ENCODE measurements at regions not wholly inside any gene's neighbourhood (a gene's known extent, or its start where the extent isn't known, plus 50 kb on each side); places are given as distances from the start of the nearest gene placed in this dataset.

DNA sequence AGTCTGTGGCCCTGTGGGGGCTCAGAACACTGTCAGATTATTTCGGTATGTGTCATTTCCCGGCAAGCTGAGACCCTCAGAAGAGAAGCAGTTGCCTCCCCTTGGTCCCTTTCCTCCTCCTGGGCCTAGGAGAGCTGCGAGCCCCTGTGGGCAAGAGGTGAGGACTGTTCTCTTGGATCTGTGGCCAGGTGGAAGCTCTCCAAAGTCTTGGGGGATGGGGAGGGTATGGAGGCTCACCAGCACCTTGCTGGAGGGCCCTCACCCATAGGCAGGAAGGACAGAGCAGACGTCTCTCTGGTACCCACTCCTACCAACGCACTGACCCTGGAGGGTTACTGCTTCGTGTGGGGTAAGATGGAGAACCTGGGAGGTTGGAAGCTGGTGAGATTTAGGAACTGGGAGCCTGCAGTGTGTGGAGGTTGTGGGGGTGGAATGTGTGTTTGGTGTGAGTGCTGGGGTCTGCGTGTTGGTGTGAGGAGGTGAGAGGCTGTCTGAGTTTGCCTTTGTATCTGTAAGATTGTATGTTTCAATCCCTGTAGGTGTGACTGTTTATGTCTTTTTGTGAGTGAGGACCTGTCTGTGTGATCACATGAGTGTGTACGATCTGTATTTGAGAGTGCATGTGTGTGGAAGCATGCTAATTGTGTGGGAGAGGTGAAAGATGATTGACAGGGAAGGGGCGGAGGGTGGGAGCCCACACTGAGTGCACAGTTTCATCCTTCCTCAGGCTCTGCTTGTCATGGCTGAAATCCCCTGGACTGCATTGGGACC is 52.4 kb upstream of the PSD2 start:
- DNase-seq (ENCODE audit: low read depth, low spot score), result no peak
- H3K9me3 ChIP-seq (ENCODE audit: control insufficient read depth, insufficient read depth, low read length), result no peaks in the 10 kb centered on the region; the same call in 1 of the 2 replicates
- ChIA-PET POLR2A (no interaction called here), CTCF (no interaction called here)
- H3K27me3 ChIP-seq (ENCODE audit: control insufficient read depth, insufficient read depth, low read length), result no peaks in the 10 kb centered on the region
- no peak overlapping the region for H3K4me3 ChIP-seq (ENCODE audit: low read depth, low read length)
- H3K27ac ChIP-seq (ENCODE audit: low read depth, low read length), result no peak overlapping the region
- TF ChIP-seq, protein P1, sequence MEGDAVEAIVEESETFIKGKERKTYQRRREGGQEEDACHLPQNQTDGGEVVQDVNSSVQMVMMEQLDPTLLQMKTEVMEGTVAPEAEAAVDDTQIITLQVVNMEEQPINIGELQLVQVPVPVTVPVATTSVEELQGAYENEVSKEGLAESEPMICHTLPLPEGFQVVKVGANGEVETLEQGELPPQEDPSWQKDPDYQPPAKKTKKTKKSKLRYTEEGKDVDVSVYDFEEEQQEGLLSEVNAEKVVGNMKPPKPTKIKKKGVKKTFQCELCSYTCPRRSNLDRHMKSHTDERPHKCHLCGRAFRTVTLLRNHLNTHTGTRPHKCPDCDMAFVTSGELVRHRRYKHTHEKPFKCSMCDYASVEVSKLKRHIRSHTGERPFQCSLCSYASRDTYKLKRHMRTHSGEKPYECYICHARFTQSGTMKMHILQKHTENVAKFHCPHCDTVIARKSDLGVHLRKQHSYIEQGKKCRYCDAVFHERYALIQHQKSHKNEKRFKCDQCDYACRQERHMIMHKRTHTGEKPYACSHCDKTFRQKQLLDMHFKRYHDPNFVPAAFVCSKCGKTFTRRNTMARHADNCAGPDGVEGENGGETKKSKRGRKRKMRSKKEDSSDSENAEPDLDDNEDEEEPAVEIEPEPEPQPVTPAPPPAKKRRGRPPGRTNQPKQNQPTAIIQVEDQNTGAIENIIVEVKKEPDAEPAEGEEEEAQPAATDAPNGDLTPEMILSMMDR (IDR thresholded peaks at IDR 0.05; ENCODE audit: low read depth, low read length), result no peak

DNA sequence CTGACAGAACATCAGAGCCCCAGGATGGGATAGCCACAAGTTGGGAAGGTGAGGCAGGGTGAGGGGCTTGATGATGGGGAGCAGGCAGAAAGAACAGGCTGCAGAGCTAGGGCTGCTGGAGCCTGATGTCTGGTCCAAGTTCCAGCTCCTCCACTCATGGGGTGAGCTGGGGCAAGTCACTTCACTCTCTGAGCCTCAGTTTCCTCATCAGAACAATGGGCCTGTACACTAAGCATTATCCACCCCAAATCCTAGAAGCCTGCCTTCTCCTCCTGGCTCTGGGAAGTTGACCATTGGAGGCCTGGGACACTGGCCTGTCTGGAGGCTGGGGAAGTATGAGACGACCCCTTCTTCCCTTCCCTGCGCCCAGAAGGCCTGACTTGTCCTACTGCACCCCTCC is 51.8 kb upstream of the PSD2 start:
- peaks cover 3% of the 10 kb centered on the region for H3K27me3 ChIP-seq (ENCODE audit: control insufficient read depth, insufficient read depth, low read length)
- H3K4me3 ChIP-seq (ENCODE audit: low read depth, low read length), result no peak overlapping the region
- no peaks in the 10 kb centered on the region; the same call in 1 of the 2 replicates for H3K9me3 ChIP-seq (ENCODE audit: control insufficient read depth, insufficient read depth, low read length)
- H3K27ac ChIP-seq (ENCODE audit: low read depth, low read length), result no peak overlapping the region
- TF ChIP-seq, protein P1 (IDR thresholded peaks at IDR 0.05; ENCODE audit: low read depth, low read length), result no peak
- ChIA-PET POLR2A (no interaction called here), CTCF (interaction anchor here (1.0 kb wide), 1 partner anchor 31 kb away, joined by 4 read pairs; no protein-coding TSS in a partner anchor)
- no peak for DNase-seq (ENCODE audit: low read depth, low spot score)

DNA sequence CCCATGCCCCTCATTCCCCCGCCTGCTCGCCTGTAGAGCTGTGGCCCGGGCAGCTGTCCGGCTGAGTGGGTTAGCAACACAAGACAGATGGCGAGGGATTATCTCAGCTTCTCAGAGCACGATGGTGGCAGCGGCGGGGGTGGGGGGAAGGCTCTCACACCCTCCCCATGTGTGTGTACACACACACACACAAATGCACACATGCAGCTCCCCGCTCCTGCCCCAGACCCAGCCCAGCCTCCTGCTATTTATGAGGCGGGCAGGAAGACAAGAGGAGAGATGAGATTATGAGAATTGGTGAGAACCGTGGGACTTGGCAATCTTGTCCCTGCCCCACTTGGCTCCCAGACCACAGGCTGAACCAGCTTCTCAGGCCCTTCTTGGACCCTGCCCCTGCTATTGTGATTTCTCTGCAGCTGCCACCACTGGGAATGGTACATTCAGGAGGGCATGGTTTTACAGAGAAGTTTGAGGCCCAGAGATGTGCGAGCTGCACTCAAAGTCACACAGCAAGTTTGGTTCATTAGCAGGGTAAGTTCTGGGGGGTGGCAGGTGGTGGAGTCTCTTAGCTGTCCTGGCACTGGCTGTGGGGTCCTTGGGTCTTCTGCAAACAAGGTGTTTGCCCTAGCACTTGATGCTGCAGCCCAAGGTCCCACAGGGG is 51.0 kb upstream of the PSD2 start:
- Histone ChIP-seq H3K9me3 (ENCODE audit: control insufficient read depth, insufficient read depth, low read length) (no peaks in the 10 kb centered on the region; the same call in 1 of the 2 replicates), H3K4me3 (ENCODE audit: low read depth, low read length) (no peak overlapping the region), H3K27me3 (ENCODE audit: control insufficient read depth, insufficient read depth, low read length) (peaks cover 3% of the 10 kb centered on the region), H3K27ac (ENCODE audit: low read depth, low read length) (no peak overlapping the region)
- DNase-seq (ENCODE audit: low read depth, low spot score), result no peak
- ChIA-PET CTCF (interaction anchor here (0.6 to 2.1 kb wide), 4 partner anchors 31 to 113 kb away, joined by 3 to 10 read pairs (median 4); no protein-coding TSS in a partner anchor), POLR2A (interaction anchor here (0.9 kb wide), 1 partner anchor 109 kb away, joined by 3 read pairs; no protein-coding TSS in a partner anchor)
- TF ChIP-seq, protein P1 (IDR thresholded peaks at IDR 0.05; ENCODE audit: low read depth, low read length), result no peak

DNA sequence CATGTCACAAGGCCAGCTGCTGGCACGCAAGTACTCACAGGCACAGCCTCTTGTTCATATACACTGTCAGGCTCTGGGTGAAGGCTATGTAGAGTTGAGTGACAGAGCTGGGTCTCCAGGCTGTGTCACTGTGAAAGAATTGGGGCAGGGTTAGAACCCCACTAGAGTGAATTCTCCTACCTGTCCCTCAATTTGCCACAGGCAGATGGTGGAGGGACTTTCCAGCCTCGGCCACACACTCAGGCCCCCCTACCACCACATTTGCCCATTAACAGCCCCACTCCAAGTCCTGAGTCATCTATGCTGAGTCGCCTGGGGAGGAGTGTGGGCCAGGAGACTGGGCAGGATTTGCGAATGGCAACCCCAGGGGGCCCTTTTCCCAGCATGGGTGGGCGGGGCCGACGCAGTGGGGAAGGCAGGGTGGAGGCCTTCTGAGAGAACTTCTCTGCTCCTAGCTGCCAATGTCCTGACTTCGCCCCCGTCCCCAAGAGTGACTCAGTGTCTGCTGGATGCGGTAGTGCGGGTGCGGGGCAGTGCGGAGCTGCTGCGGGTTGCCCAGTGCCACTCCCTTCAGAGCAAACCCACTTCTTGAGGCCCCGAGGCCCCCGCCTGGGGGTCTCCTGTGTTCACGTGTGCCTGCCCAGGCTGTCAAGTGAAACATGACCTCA is 50.3 kb upstream of the PSD2 start:
- CTCF ChIA-PET, result interaction anchor here (0.6 to 2.1 kb wide), 5 partner anchors 21 to 113 kb away, joined by 3 to 10 read pairs (median 4); no protein-coding TSS in a partner anchor
- TF ChIP-seq, protein P1 (IDR thresholded peaks at IDR 0.05; ENCODE audit: low read depth, low read length), result no peak
- H3K27me3 ChIP-seq (ENCODE audit: control insufficient read depth, insufficient read depth, low read length), result peaks cover 3% of the 10 kb centered on the region
- H3K27ac ChIP-seq (ENCODE audit: low read depth, low read length), result peak overlapping the region; percentile 11
- H3K4me3 ChIP-seq (ENCODE audit: low read depth, low read length), result no peak overlapping the region
- no peak for DNase-seq (ENCODE audit: low read depth, low spot score)
- POLR2A ChIA-PET, result interaction anchor here (0.9 kb wide), 1 partner anchor 109 kb away, joined by 3 read pairs; no protein-coding TSS in a partner anchor
- no peaks in the 10 kb centered on the region; the same call in 1 of the 2 replicates for H3K9me3 ChIP-seq (ENCODE audit: control insufficient read depth, insufficient read depth, low read length)
